BE2C (cell line): ENCODE measurements at regions not wholly inside any gene's neighbourhood (a gene's known extent, or its start where the extent isn't known, plus 50 kb on each side); places are given as distances from the start of the nearest gene placed in this dataset.

Experiments
- DNase-seq: peaks from one replicate; pipeline ENCODE4 v3.0.0-alpha.2; 2020
- H3K27me3 ChIP-seq: fragments of 250-450 bp; sonication (Bioruptor Pico); 2 replicates; pipeline ENCODE4 v1.5.1; 2020; ENCODE audit warnings: mild to moderate bottlenecking
- H3K36me3 ChIP-seq: fragments of 250-450 bp; sonication (Bioruptor Pico); 2 replicates; pipeline ENCODE4 v1.5.1; 2020; ENCODE audit warnings: mild to moderate bottlenecking
- H3K4me1 ChIP-seq: fragments of 250-450 bp; sonication (Bioruptor Pico); 2 replicates; pipeline ENCODE4 v1.5.1; 2020
- H3K4me3 ChIP-seq: 2 replicates; pipeline ENCODE4 v1.5.1; 2011; ENCODE audit warnings: low read depth, low read length
- H3K9me3 ChIP-seq: fragments of 250-450 bp; sonication (Bioruptor Pico); 2 replicates; pipeline ENCODE4 v1.5.1; 2020
- TF ChIP-seq, protein P1 (sequence below): IDR thresholded peaks from 2 replicates; pipeline ENCODE4 v1.5.1; 2012; ENCODE audit warnings: mild to moderate bottlenecking, low read depth, low read length

DNA sequence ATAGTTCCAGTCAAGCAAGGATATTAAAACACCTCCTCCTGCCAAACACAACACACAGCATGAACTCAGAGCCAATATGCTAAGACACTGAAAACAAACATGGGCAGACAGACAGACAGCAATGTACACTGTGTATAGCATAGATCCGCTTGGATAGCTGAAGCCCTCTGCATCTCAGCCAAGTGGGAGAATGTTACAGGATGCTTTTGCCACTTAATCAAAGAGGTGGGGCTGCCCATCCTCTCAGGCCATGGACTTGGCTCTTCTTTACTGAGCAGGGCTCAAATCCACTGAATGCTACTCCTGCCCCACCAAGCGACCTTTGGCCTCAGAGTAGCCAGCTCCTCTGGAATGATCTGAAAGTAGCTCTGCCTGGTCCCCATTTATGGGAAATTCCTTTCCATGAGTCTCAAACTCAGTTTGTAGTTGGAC is 64.7 kb upstream of the NGF start:
- Histone ChIP-seq H3K9me3 (no peaks in the 10 kb centered on the region), H3K27me3 (no peaks in the 10 kb centered on the region), H3K4me3 (no peak overlapping the region), H3K4me1 (no peaks in the 10 kb centered on the region), H3K36me3 (no peaks in the 10 kb centered on the region)
- TF ChIP-seq, protein P1, sequence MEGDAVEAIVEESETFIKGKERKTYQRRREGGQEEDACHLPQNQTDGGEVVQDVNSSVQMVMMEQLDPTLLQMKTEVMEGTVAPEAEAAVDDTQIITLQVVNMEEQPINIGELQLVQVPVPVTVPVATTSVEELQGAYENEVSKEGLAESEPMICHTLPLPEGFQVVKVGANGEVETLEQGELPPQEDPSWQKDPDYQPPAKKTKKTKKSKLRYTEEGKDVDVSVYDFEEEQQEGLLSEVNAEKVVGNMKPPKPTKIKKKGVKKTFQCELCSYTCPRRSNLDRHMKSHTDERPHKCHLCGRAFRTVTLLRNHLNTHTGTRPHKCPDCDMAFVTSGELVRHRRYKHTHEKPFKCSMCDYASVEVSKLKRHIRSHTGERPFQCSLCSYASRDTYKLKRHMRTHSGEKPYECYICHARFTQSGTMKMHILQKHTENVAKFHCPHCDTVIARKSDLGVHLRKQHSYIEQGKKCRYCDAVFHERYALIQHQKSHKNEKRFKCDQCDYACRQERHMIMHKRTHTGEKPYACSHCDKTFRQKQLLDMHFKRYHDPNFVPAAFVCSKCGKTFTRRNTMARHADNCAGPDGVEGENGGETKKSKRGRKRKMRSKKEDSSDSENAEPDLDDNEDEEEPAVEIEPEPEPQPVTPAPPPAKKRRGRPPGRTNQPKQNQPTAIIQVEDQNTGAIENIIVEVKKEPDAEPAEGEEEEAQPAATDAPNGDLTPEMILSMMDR = no peak
- DNase-seq = no peak

DNA sequence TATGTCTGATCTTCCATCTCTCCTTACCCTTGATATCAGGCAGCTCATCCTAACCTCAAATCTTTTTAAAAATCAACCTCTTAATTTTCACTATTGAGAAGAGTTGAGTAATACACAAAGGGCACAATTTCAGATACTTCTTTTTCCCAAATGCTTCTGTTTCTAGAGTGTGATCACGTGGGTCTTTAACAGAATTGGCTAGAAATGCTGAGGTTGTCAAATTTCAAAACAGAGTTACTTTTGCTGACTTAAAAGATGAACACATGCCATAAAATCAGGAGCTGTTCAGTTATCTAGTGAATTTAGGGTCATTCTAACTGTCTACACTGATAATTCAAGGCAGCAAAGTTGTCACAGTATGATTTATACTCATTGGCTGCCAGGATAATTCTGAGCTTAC is 63.6 kb upstream of the NGF start:
- Histone ChIP-seq H3K9me3 (no peaks in the 10 kb centered on the region), H3K4me1 (no peaks in the 10 kb centered on the region), H3K4me3 (no peak overlapping the region), H3K36me3 (no peaks in the 10 kb centered on the region), H3K27me3 (no peaks in the 10 kb centered on the region)
- no peak for DNase-seq
- TF ChIP-seq, protein P1 = no peak

DNA sequence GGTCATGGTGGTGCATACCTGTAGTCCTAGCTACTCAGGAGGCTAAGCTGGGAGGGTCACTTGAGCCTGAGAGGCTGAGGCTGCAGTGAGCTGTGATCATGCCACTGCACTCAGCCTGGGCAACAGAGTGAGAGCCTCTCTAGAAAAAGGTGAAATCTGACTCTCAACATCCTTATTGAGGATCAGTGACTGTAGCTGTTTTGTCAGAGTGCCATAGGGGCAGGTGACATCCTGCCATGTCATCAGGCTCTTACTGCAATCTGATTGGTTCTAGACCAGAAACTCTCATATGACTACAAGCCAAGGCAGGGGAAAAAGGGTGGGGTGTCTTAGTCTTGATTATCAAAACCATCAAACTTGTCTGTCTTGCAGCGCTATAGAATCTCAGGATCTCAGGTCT is 62.8 kb upstream of the NGF start:
- DNase-seq = no peak
- TF ChIP-seq, protein P1 = no peak
- Histone ChIP-seq H3K9me3 (no peaks in the 10 kb centered on the region), H3K4me3 (no peak overlapping the region), H3K36me3 (no peaks in the 10 kb centered on the region), H3K27me3 (no peaks in the 10 kb centered on the region), H3K4me1 (no peaks in the 10 kb centered on the region)

DNA sequence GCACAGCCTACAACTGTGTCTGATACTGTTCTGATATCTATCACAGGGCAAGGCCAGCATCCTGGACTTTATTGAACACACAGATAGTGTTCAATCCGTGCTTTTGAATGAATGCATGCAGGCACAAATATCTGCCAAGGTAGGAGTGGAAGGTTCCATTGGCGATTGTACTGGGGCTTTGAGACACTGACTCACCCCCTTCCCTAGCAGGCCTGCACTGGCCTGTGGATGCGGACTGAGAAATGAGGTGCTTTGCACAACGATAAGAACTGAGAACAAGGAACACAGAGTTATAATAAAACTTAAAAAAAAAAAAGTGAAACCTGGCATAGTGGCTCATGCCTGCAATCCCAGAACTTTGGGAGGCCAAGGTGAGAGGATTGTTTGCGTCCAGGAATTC is 62.4 kb upstream of the NGF start:
- Histone ChIP-seq H3K9me3 (no peaks in the 10 kb centered on the region), H3K27me3 (no peaks in the 10 kb centered on the region), H3K4me3 (no peak overlapping the region), H3K4me1 (no peaks in the 10 kb centered on the region), H3K36me3 (no peaks in the 10 kb centered on the region)
- no peak for DNase-seq
- TF ChIP-seq, protein P1 = no peak

DNA sequence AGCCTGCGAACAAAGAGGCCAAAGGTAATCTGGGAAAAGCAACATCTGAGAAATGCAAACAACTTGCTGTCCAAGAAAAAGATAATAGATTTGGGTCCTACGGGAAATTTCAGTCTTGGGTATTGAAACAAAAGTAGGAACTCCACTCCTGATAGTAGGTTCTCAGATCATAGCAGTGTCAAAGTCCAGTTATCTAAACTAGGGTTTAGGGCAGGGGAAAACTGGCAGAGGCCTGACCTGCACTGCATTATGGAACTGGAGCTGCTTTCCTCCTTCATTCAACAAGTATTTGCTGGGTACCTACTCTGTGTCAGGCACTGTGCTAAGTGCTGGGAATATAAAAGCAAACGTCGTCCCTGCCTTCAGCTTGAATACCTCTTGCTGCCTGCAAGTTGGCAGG is 60.7 kb upstream of the NGF start:
- no peaks in the 10 kb centered on the region for H3K36me3 ChIP-seq
- TF ChIP-seq, protein P1 = no peak
- no peak overlapping the region for H3K4me3 ChIP-seq
- no peaks in the 10 kb centered on the region for H3K9me3 ChIP-seq
- DNase-seq = no peak
- H3K27me3 ChIP-seq = no peaks in the 10 kb centered on the region
- no peaks in the 10 kb centered on the region for H3K4me1 ChIP-seq
